ENCODE measurements at regions not wholly inside any gene's neighbourhood (a gene's known extent, or its start where the extent isn't known, plus 50 kb on each side); places are given as distances from the start of the nearest gene placed in this dataset.

GRCh38 chr1:98054786-98055185 is 134.0 kb upstream of the DPYD start:
- DNase-seq, result no peak

GRCh38 chr1:98054367-98054701 is 133.5 kb upstream of the DPYD start:
- DNase-seq, result no peak

GRCh38 chr1:98053471-98054366 is 132.9 kb upstream of the DPYD start:
- DNase-seq, result no peak

- DNase-seq, result peak; percentile 20
Observed at GRCh38 chr1:98051065-98051675, 130.3 kb upstream of the DPYD start.

- DNase-seq, result no peak
Observed at GRCh38 chr1:98049370-98050135, 128.7 kb upstream of the DPYD start.

- DNase-seq, result no peak
Observed at GRCh38 chr1:98048751-98049325, 128.0 kb upstream of the DPYD start.

- no peak for DNase-seq
Observed at GRCh38 chr1:98048244-98048643, 127.4 kb upstream of the DPYD start.

GRCh38 chr1:98047171-98047570 is 126.3 kb upstream of the DPYD start:
- DNase-seq, result no peak

GRCh38 chr1:98045767-98046641 is 125.2 kb upstream of the DPYD start:
- DNase-seq, result no peak

GRCh38 chr1:98045211-98045766 is 124.5 kb upstream of the DPYD start:
- DNase-seq, result no peak

GRCh38 chr1:98044766-98045165 is 123.9 kb upstream of the DPYD start:
- DNase-seq, result no peak

GRCh38 chr1:98044071-98044697 is 123.3 kb upstream of the DPYD start:
- no peak for DNase-seq

GRCh38 chr1:98035602-98036002 is 114.8 kb upstream of the DPYD start:
- no peak for DNase-seq

GRCh38 chr1:98034505-98034904 is 113.7 kb upstream of the DPYD start:
- no peak for DNase-seq

GRCh38 chr1:98032958-98033357 is 112.1 kb upstream of the DPYD start:
- DNase-seq, result no peak

- DNase-seq, result no peak
Observed at GRCh38 chr1:98030976-98031375, 110.1 kb upstream of the DPYD start.

- DNase-seq, result no peak
Observed at GRCh38 chr1:98030483-98030882, 109.6 kb upstream of the DPYD start.

- no peak for DNase-seq
Observed at GRCh38 chr1:98028800-98029199, 108.0 kb upstream of the DPYD start.

- DNase-seq, result no peak
Observed at GRCh38 chr1:98027103-98027705, 106.4 kb upstream of the DPYD start.

GRCh38 chr1:98025858-98026257 is 105.0 kb upstream of the DPYD start:
- DNase-seq, result no peak

GRCh38 chr1:98021126-98021525 is 100.3 kb upstream of the DPYD start:
- DNase-seq, result no peak

Data from DMS79 treated with DMSO at 0.1 percent for 48 hours (cell line).